Large intestine (tissue), 3 donors: ENCODE measurements at regions not wholly inside any gene's neighbourhood (a gene's known extent, or its start where the extent isn't known, plus 50 kb on each side); places are given as distances from the start of the nearest gene placed in this dataset.
"Not testable (repeated sequence)": the region's sequence is repeated elsewhere in the genome, so short reads cannot be mapped to it uniquely, and the experiment has no call there.

Experiments used
- DNase-seq, 2 donors: peaks; one replicate each; pipeline versions ENCODE4 v3.0.0 to v3.0.0-alpha.2; 2013
- H3K27ac ChIP-seq: one replicate; pipeline ENCODE4 v1.5.1; 2013; ENCODE audit warnings: low read length
- H3K27me3 ChIP-seq: 2 replicates; pipeline ENCODE4 v1.6.1; 2013; ENCODE audit warnings: low read length; ENCODE audit not compliant: control insufficient read depth, insufficient read depth
- H3K36me3 ChIP-seq: 2 replicates; pipeline ENCODE4 v1.6.1; 2013; ENCODE audit warnings: low read length; ENCODE audit not compliant: control insufficient read depth, insufficient read depth
- H3K4me1 ChIP-seq: one replicate; pipeline ENCODE4 v1.6.1; 2013; ENCODE audit warnings: low read length; ENCODE audit not compliant: control insufficient read depth, insufficient read depth
- H3K4me3 ChIP-seq: one replicate; pipeline ENCODE4 v1.5.1; 2013; ENCODE audit warnings: low read length
- H3K9me3 ChIP-seq: one replicate; pipeline ENCODE4 v1.6.1; 2013; ENCODE audit warnings: mild to moderate bottlenecking, low read depth, low read length, moderate library complexity; ENCODE audit not compliant: control insufficient read depth
- WGBS: methylation state at CpG from one replicate; pipeline ENCODE4 v1.1.5; 2013; ENCODE audit warnings: low lambda C conversion rate; ENCODE audit not compliant: insufficient coverage; 5-methylcytosine and 5-hydroxymethylcytosine counted together

DNA sequence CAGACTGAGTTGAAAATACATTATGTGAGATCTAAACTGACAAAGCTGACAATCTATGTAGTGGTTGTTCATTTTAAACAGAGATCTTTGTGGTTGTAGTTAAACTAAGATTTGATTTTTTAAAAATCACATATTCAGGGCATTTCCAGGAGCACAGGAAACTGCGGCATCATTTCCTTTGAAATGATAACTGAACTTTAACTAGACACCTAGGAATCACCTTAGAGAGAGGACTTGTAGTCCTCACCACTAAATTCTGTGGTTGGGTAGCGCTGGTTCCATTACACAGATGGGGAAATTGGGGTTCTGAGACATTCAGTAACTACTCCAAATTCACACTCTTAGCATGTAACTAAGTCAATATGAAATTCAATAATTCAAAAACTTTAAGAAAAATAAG is 96.0 kb upstream of the TRIB2 start:
- no peaks in the 10 kb centered on the region for H3K9me3 ChIP-seq
- H3K27me3 ChIP-seq = no peaks in the 10 kb centered on the region
- H3K4me1 ChIP-seq = no peaks in the 10 kb centered on the region
- no peak for DNase-seq
- no peak overlapping the region for H3K27ac ChIP-seq
- no peaks in the 10 kb centered on the region for H3K36me3 ChIP-seq
- H3K4me3 ChIP-seq = no peak overlapping the region
- 100% methylated on average over 2 of the region's 2 CpGs for WGBS

DNA sequence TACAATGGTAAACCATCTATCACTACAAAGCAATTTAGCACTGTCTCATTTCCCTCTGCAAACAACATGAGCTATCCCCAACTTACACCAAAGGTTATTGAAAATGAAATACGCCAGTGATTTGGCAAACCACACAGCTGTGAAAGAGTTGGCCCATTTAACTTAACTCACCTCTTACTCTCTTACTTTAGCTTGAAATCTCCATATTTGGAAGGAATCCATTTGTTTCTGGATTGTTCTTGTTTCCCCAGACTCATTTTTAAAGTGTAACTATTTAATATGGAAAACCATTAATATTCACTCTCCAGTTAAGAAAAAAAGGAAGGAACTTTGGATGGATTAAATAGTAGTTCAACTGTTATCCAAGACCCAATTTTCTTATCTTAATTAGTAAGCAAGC is 93.7 kb upstream of the TRIB2 start:
- Histone ChIP-seq H3K4me1 (no peaks in the 10 kb centered on the region), H3K27ac (no peak overlapping the region), H3K4me3 (no peak overlapping the region), H3K36me3 (no peaks in the 10 kb centered on the region), H3K27me3 (no peaks in the 10 kb centered on the region), H3K9me3 (no peaks in the 10 kb centered on the region)
- no peak for DNase-seq
- WGBS = no CpG with 5 or more reads among the region's 1 CpG

DNA sequence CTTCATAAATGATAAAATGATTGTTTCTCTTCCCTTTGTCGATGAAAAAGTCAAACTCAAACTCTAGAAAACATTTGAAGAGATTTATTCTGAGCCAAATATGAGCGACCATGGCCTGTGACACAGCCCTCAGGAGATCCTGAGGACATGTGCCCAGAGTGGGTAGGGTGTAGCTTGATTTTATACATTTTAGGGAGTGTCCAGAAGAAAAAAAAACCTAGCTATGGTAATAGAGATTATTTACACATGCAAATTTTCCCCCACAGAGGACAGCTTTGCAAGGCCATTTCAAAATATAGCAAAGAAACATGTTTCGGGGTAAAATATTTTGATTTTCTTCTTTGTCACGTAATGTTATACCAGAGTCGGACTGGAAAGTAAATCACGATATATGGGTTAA is 92.4 kb upstream of the TRIB2 start:
- no peak overlapping the region for H3K4me3 ChIP-seq
- no peaks in the 10 kb centered on the region for H3K36me3 ChIP-seq
- no peaks in the 10 kb centered on the region for H3K9me3 ChIP-seq
- no peak overlapping the region for H3K27ac ChIP-seq
- no peaks in the 10 kb centered on the region for H3K27me3 ChIP-seq
- H3K4me1 ChIP-seq = no peaks in the 10 kb centered on the region
- no peak for DNase-seq
- WGBS = 96% methylated on average over 4 of the region's 6 CpGs

DNA sequence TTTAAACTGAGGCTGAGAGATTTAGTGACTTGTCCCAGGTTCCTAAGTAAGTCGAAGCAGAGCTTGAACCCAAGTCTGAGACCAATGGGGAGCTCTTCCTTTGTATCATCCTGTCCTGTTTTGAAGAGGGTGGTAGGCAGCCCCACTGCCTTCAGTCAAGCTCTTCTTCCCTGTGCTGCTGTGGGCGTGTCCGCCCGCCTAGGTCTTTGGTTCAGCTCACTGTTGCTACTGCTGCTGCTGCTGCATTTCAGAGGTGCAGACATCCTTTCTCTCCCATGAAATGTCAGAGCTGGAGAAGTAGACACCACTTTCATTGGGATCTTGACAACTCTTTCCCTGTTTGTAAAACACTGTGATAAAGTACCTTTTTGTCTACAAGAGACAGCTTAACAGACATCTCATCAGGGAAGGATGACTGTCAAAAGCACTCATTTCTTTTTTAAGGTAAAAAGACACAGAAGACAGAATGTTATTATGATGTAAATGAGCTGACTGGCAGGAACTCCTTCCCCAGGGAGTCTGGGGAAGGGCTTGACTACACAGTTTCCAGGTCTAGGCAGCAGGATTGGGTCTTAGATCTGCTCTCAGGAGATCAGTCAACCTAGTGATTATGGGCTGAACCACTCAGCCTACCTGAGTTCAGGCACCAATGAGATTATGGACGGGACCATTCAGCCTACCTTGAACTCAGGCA is 91.7 kb upstream of the TRIB2 start:
- Histone ChIP-seq H3K27ac (no peak overlapping the region), H3K4me3 (no peak overlapping the region), H3K36me3 (no peaks in the 10 kb centered on the region), H3K27me3 (no peaks in the 10 kb centered on the region), H3K9me3 (no peaks in the 10 kb centered on the region), H3K4me1 (no peaks in the 10 kb centered on the region)
- DNase-seq = no peak
- no CpG with 5 or more reads among the region's 5 CpGs for WGBS

DNA sequence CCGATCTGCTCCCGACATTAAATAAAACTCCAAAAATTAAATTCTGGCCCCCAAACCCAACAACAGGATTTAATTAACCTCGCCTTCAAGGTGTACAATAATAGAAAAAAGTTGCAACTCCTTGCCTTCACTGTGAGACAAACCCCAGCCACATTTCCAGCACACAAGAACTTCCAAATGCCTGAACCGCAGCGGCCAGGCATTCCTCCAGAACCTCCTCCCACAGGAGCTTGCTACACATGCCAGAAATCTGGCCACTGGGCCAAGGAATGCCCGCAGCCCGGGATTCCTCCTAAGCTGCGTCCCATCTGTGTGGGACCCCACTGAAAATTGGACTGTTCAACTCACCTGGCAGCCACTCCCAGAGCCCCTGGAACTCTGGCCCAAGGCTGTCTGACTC is 88.2 kb upstream of the TRIB2 start:
- H3K36me3 ChIP-seq, H3K27ac ChIP-seq, H3K4me3 ChIP-seq, H3K4me1 ChIP-seq, H3K9me3 ChIP-seq, H3K27me3 ChIP-seq, DNase-seq: not testable (repeated sequence)
- WGBS = no CpG with 5 or more reads among the region's 8 CpGs

DNA sequence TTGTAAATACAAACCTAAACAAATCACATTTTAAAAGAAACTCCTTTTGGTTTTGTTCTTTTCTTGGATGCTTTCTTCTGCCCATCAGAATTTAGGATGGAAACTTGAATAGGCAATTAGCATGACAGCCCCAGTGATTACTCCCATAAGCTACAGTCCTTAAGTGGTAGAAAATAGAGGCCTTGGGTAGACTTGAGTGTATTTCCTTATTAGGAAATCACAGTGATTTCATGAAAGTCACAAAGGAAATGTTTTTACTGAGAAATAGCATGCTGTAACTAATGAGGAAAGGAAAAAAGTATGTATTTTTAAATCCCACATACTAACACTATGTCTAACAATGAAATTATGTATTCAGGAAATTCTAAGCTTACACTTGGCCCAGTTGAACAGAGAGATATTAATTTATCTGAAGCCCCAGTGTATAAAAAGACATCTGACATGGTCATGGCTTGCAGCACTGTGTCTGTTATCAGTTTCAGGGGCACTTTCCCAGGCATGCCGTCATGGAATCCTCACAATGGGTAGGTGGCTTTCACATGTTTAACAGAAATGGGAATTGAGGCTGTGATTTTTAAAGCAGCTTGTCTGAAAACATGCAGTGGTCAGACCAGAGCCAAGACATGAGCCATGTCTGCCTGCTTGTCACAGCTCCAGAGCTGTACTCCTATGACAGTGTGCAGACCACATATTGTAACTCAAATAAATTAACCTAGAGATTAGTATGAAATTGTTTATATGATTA is 79.7 kb upstream of the TRIB2 start:
- peak in 1 of 2 donors; percentile 35 for DNase-seq
- H3K4me1 ChIP-seq = peaks cover 2% of the 10 kb centered on the region
- H3K27me3 ChIP-seq = no peaks in the 10 kb centered on the region
- peak overlapping the region; percentile 40 for H3K27ac ChIP-seq
- H3K4me3 ChIP-seq = no peak overlapping the region
- H3K9me3 ChIP-seq = no peaks in the 10 kb centered on the region
- H3K36me3 ChIP-seq = no peaks in the 10 kb centered on the region
- WGBS = no CpG with 5 or more reads among the region's 1 CpG

DNA sequence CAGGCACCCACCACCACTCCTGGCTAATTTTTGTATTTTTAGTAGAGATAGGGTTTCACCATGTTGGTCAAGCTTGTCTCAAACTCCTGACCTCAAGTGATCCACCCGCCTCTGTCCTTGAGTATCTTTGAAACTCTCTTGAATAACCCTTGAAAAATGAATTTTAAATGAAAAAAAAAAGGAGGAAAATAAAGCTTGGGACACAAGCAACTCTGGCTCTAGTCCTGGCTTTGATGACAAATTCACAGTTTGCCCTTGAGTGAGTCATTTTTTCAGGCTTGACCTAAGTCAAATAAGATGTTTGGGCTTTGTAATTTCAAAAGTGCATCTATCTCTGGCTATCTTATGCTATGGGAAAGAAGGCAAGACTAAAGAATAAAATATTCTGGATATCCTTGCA is 79.0 kb upstream of the TRIB2 start:
- H3K4me3 ChIP-seq = no peak overlapping the region
- no peaks in the 10 kb centered on the region for H3K9me3 ChIP-seq
- no peak overlapping the region for H3K27ac ChIP-seq
- no CpG with 5 or more reads among the region's 1 CpG for WGBS
- no peaks in the 10 kb centered on the region for H3K36me3 ChIP-seq
- no peaks in the 10 kb centered on the region for H3K27me3 ChIP-seq
- DNase-seq = no peak
- peaks cover 2% of the 10 kb centered on the region for H3K4me1 ChIP-seq

DNA sequence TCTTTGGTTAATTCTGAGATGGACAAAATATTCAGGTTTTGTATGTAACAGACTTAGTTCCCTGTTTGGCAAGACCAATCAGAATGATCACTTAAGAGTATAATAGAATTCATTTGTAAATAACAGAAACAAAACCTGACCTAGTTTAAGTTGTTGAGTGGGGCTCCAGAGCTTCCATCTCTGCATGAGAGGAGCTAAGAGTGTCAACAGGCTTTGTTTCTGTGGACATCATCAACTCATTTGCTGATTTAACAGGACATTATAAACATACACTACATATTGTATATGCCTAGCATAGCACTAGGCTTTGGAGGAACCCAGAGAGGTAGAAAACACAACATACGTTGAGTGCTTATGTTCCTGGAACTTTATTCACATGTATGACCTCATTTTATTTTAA is 75.3 kb upstream of the TRIB2 start:
- H3K4me1 ChIP-seq = no peaks in the 10 kb centered on the region
- no peaks in the 10 kb centered on the region for H3K36me3 ChIP-seq
- no peak for DNase-seq
- 88% methylated on average over 1 of the region's 1 CpG for WGBS
- H3K27me3 ChIP-seq = no peaks in the 10 kb centered on the region
- no peak overlapping the region for H3K4me3 ChIP-seq
- no peak overlapping the region for H3K27ac ChIP-seq
- no peaks in the 10 kb centered on the region for H3K9me3 ChIP-seq

DNA sequence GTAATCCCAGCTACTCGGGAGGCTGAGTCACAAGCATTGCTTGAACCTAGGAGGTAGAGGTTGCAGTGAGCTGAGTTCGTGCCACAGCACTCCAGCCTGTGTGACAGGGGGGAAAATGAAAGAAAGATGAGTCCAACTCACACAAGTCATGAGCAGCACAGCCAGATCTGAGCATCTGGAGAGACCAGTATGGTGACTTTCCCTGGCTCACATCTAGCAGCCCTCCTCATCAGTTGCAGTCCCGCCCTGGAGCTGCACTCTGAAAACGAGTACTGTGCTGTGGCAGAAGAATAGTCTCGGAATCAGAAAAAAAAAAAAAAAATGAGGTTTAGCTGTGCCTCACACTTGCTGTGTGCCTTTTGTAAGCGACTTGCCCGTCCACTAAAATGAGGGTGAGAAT is 74.4 kb upstream of the TRIB2 start:
- no peak for DNase-seq
- WGBS = 71% methylated on average over 1 of the region's 7 CpGs
- Histone ChIP-seq H3K36me3 (no peaks in the 10 kb centered on the region), H3K27ac (no peak overlapping the region), H3K4me3 (no peak overlapping the region), H3K27me3 (no peaks in the 10 kb centered on the region), H3K9me3 (no peaks in the 10 kb centered on the region), H3K4me1 (no peaks in the 10 kb centered on the region)

DNA sequence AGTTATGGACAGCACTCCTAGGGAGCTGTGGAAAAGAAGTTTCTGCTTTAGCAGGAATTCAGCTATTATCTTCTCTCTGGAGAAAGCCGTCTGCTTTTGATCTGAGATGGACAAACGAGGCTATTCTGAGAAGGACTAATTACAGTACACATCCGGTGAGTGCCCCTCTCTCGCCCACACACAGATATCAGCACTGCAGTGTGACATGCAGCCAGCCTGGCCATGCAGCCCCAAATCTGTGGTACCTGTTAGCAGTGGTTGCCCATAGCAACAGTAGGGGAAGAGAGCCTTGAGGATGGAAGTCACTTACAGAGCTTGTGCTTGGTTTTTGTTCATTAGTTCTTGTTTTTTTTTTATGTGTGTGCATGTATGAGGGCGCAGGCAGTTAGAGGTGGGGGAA is 73.9 kb upstream of the TRIB2 start:
- no peak overlapping the region for H3K27ac ChIP-seq

More for the DNA sequence above, 73.9 kb upstream of the TRIB2 start:
- no peaks in the 10 kb centered on the region for H3K27me3 ChIP-seq
- WGBS = no CpG with 5 or more reads among the region's 5 CpGs
- H3K9me3 ChIP-seq = no peaks in the 10 kb centered on the region
- no peak for DNase-seq
- H3K4me1 ChIP-seq = no peaks in the 10 kb centered on the region
- no peaks in the 10 kb centered on the region for H3K36me3 ChIP-seq
- H3K4me3 ChIP-seq = no peak overlapping the region
